MM.1S (cell line): ENCODE measurements at regions not wholly inside any gene's neighbourhood (a gene's known extent, or its start where the extent isn't known, plus 50 kb on each side); places are given as distances from the start of the nearest gene placed in this dataset.

ENCODE experiments used
- DNase-seq: peaks from one replicate; pipeline ENCODE4 v3.0.0-alpha.2; 2015
- H2AFZ ChIP-seq: fragments of 300-600 bp; sonication (generic); 2 replicates; pipeline ENCODE4 v1.6.0; 2016; ENCODE audit warnings: antibody characterized with exemption, low read length
- H3F3A ChIP-seq: fragments of 300-600 bp; sonication (generic); 2 replicates; pipeline ENCODE4 v1.6.1; 2016; ENCODE audit warnings: mild to moderate bottlenecking, antibody characterized with exemption, low read length, moderate library complexity, mixed read lengths; ENCODE audit not compliant: insufficient read depth
- H3K27ac ChIP-seq: fragments of 300-600 bp; sonication (generic); 2 replicates; pipeline ENCODE4 v1.5.1; 2016; ENCODE audit warnings: mild to moderate bottlenecking, low read length
- H3K27me3 ChIP-seq: fragments of 300-600 bp; sonication (generic); replicated peaks from 2 replicates; pipeline ENCODE4 v1.6.0; 2016; ENCODE audit warnings: low read length; ENCODE audit not compliant: insufficient read depth
- H3K36me3 ChIP-seq: fragments of 300-600 bp; sonication (generic); replicated peaks from 2 replicates; pipeline ENCODE4 v1.6.1; 2016; ENCODE audit warnings: mild to moderate bottlenecking, low read length, mixed read lengths; ENCODE audit not compliant: insufficient read depth
- H3K4me1 ChIP-seq: fragments of 300-600 bp; sonication (generic); 2 replicates; pipeline ENCODE4 v1.6.1; 2016; ENCODE audit warnings: low read length, mixed read lengths
- H3K4me2 ChIP-seq: fragments of 300-600 bp; sonication (generic); 2 replicates; pipeline ENCODE4 v1.6.0; 2016; ENCODE audit warnings: low read depth, low read length
- H3K4me3 ChIP-seq: fragments of 300-600 bp; sonication (generic); 2 replicates; pipeline ENCODE4 v1.5.1; 2016; ENCODE audit warnings: low read length, mixed read lengths
- H3K79me2 ChIP-seq: fragments of 300-600 bp; sonication (generic); 2 replicates; pipeline ENCODE4 v1.6.1; 2016; ENCODE audit warnings: mixed run types, low read length, mixed read lengths
- H3K9ac ChIP-seq: fragments of 300-600 bp; sonication (generic); 2 replicates; pipeline ENCODE4 v1.6.1; 2016; ENCODE audit warnings: low read length, mixed read lengths
- H3K9me2 ChIP-seq: fragments of 300-600 bp; sonication (generic); replicated peaks from 2 replicates; pipeline ENCODE4 v1.6.1; 2016; ENCODE audit warnings: mild to moderate bottlenecking, low read length, mixed read lengths; ENCODE audit not compliant: insufficient read depth
- H3K9me3 ChIP-seq: fragments of 300-600 bp; sonication (generic); replicated peaks from 2 replicates; pipeline ENCODE4 v1.6.1; 2016; ENCODE audit warnings: mild to moderate bottlenecking, low read length, mixed read lengths; ENCODE audit not compliant: insufficient read depth
- H4K20me1 ChIP-seq: fragments of 300-600 bp; sonication (generic); 2 replicates; pipeline ENCODE4 v1.6.1; 2016; ENCODE audit warnings: mild to moderate bottlenecking, low read length, moderate library complexity, mixed read lengths; ENCODE audit not compliant: insufficient read depth
- CTCF ChIP-seq: fragments of 300-600 bp; sonication (generic); IDR thresholded peaks from 2 replicates; pipeline ENCODE4 v1.5.1; 2016; ENCODE audit warnings: antibody characterized with exemption, low read length, mixed read lengths
- EZH2 ChIP-seq: fragments of 300-600 bp; sonication (generic); optimal IDR thresholded peaks from 2 replicates; pipeline ENCODE3; 2017; ENCODE audit warnings: low read depth, mild to moderate bottlenecking, antibody characterized with exemption, low read length, mixed read lengths
- EZH2phosphoT487 ChIP-seq: fragments of 300-600 bp; sonication (generic); IDR thresholded peaks from 2 replicates; pipeline ENCODE4 v1.6.1; 2018; ENCODE audit warnings: antibody characterized with exemption, low read length

GRCh38 chr1:223048026-223048425 lies 95.0 kb downstream of the TLR5 start:
- Histone ChIP-seq H3K9me2 (no peaks in the 10 kb centered on the region), H3F3A (no peaks in the 10 kb centered on the region), H3K79me2 (no peaks in the 10 kb centered on the region), H3K4me2 (no peak overlapping the region), H3K27ac (no peak overlapping the region), H4K20me1 (no peaks in the 10 kb centered on the region), H3K4me3 (no peak overlapping the region), H3K27me3 (no peaks in the 10 kb centered on the region), H3K9me3 (no peaks in the 10 kb centered on the region), H2AFZ (no peak overlapping the region), H3K9ac (no peak overlapping the region), H3K36me3 (no peaks in the 10 kb centered on the region), H3K4me1 (no peaks in the 10 kb centered on the region)
- no peak for TF ChIP-seq CTCF
- no peak for TF ChIP-seq EZH2
- no peak for TF ChIP-seq EZH2phosphoT487
- DNase-seq: no peak

- no peak overlapping the region for H3K4me3 ChIP-seq
- no peaks in the 10 kb centered on the region for H3K9me3 ChIP-seq
- H3K27ac ChIP-seq: no peak overlapping the region
- H3K4me2 ChIP-seq: no peak overlapping the region
- no peaks in the 10 kb centered on the region for H3K36me3 ChIP-seq
- no peaks in the 10 kb centered on the region for H4K20me1 ChIP-seq
- no peaks in the 10 kb centered on the region for H3K9me2 ChIP-seq
- no peaks in the 10 kb centered on the region for H3K79me2 ChIP-seq
- no peaks in the 10 kb centered on the region for H3K27me3 ChIP-seq
- H2AFZ ChIP-seq: no peak overlapping the region
- no peaks in the 10 kb centered on the region for H3K4me1 ChIP-seq
- no peaks in the 10 kb centered on the region for H3F3A ChIP-seq
- no peak overlapping the region for H3K9ac ChIP-seq
- DNase-seq: no peak
- TF ChIP-seq EZH2 (no peak), EZH2phosphoT487 (no peak), CTCF (no peak)
These were observed 90.6 kb downstream of the TLR5 start for GRCh38 chr1:223052462-223052861.

GRCh38 chr1:223052931-223053330 lies 90.1 kb downstream of the TLR5 start:
- H3K9me2 ChIP-seq: no peaks in the 10 kb centered on the region
- no peaks in the 10 kb centered on the region for H3K79me2 ChIP-seq
- no peaks in the 10 kb centered on the region for H3K9me3 ChIP-seq
- H3K27me3 ChIP-seq: no peaks in the 10 kb centered on the region
- H3K4me2 ChIP-seq: no peak overlapping the region
- no peak overlapping the region for H3K9ac ChIP-seq
- no peak for DNase-seq
- no peak overlapping the region for H2AFZ ChIP-seq
- no peaks in the 10 kb centered on the region for H3K36me3 ChIP-seq
- TF ChIP-seq EZH2phosphoT487 (no peak), EZH2 (no peak), CTCF (no peak)
- no peaks in the 10 kb centered on the region for H4K20me1 ChIP-seq
- H3K27ac ChIP-seq: no peak overlapping the region
- no peak overlapping the region for H3K4me3 ChIP-seq
- no peaks in the 10 kb centered on the region for H3F3A ChIP-seq
- H3K4me1 ChIP-seq: no peaks in the 10 kb centered on the region
